KG1 (cell line): ENCODE measurements at regions not wholly inside any gene's neighbourhood (a gene's known extent, or its start where the extent isn't known, plus 50 kb on each side); places are given as distances from the start of the nearest gene placed in this dataset.

ENCODE experiments used
- DNase-seq: peaks from one replicate; lab custom pipeline; 2025; lab: John Stamatoyannopoulos, UW

GRCh38 chr3:151935446-151935845, 62.0 kb downstream of the SUCNR1 start:
- no peak for DNase-seq

GRCh38 chr3:151940481-151940880, 67.0 kb downstream of the SUCNR1 start:
- DNase-seq = no peak

- no peak for DNase-seq
These were observed 70.1 kb downstream of the SUCNR1 start for GRCh38 chr3:151943539-151943938.

- no peak for DNase-seq
These were observed 70.9 kb downstream of the SUCNR1 start for GRCh38 chr3:151944356-151944755.

- no peak for DNase-seq
These were observed 73.2 kb downstream of the SUCNR1 start for GRCh38 chr3:151946606-151947005.

GRCh38 chr3:151949706-151950105, 76.3 kb downstream of the SUCNR1 start:
- DNase-seq = no peak

- DNase-seq = no peak
These were observed 81.9 kb downstream of the SUCNR1 start for GRCh38 chr3:151955356-151955755.

GRCh38 chr3:151960961-151961580, 87.6 kb downstream of the SUCNR1 start:
- no peak for DNase-seq

GRCh38 chr3:151962352-151962751, 88.9 kb downstream of the SUCNR1 start:
- no peak for DNase-seq

- DNase-seq = no peak
These were observed 89.5 kb downstream of the SUCNR1 start for GRCh38 chr3:151962912-151963311.

GRCh38 chr3:151964743-151965142, 91.3 kb downstream of the SUCNR1 start:
- DNase-seq = no peak

- DNase-seq = no peak
These were observed 95.7 kb downstream of the SUCNR1 start for GRCh38 chr3:151969026-151969642.

- no peak for DNase-seq
These were observed 98.6 kb downstream of the SUCNR1 start for GRCh38 chr3:151971814-151972579.

- DNase-seq = no peak
These were observed 100.6 kb downstream of the SUCNR1 start for GRCh38 chr3:151974067-151974466.

GRCh38 chr3:151976211-151977050, 103.0 kb downstream of the SUCNR1 start:
- DNase-seq = peak; percentile 32

- no peak for DNase-seq
These were observed 106.5 kb downstream of the SUCNR1 start for GRCh38 chr3:151979906-151980305.

- no peak for DNase-seq
These were observed 110.1 kb downstream of the SUCNR1 start for GRCh38 chr3:151983538-151983937.

GRCh38 chr3:151985787-151986430, 112.5 kb downstream of the SUCNR1 start:
- DNase-seq = no peak

- DNase-seq = no peak
These were observed 114.5 kb downstream of the SUCNR1 start for GRCh38 chr3:151987893-151988292.

- no peak for DNase-seq
These were observed 116.2 kb downstream of the SUCNR1 start for GRCh38 chr3:151989621-151990020.

GRCh38 chr3:151990696-151991376, 117.4 kb downstream of the SUCNR1 start:
- no peak for DNase-seq
